Heart left ventricle (tissue), 16 donors: ENCODE measurements at regions not wholly inside any gene's neighbourhood (a gene's known extent, or its start where the extent isn't known, plus 50 kb on each side); places are given as distances from the start of the nearest gene placed in this dataset.

Experiments
- ATAC-seq, 4 donors: fragments of 200-7000 bp; cut with Tn5 transposase; one replicate each; pipeline ENCODE4 v1.9.1; 2020 to 2022; ENCODE audit warnings: moderate library complexity in 4 of 4, mild to moderate bottlenecking in 3 of 4, moderate number of reproducible peaks in 1 of 4
- DNase-seq, 5 donors: peaks; one replicate each; pipeline ENCODE4 v3.0.0-alpha.2; 2020
- H3K27ac ChIP-seq, 12 donors: fragments of 200-600 bp; sonication (generic) in 4 of 12; one replicate each; pipeline versions ENCODE4 v1.5.0 to v1.8.0; 2016 to 2022; ENCODE audit warnings: mild to moderate bottlenecking in 2 of 12
- H3K27me3 ChIP-seq, 9 donors: fragments of 200-600 bp; sonication (generic) in 2 of 9; one replicate each; pipeline versions ENCODE4 v1.5.1 to v1.8.0; 2016 to 2022; ENCODE audit warnings: mild to moderate bottlenecking in 3 of 9
- H3K36me3 ChIP-seq, 9 donors: fragments of 200-600 bp; sonication (generic) in 2 of 9; one replicate each; pipeline versions ENCODE4 v1.5.0 to v1.8.0; 2018 to 2022; ENCODE audit warnings: mild to moderate bottlenecking in 2 of 9
- H3K4me1 ChIP-seq, 12 donors: fragments of 200-600 bp; sonication (generic) in 4 of 12; one replicate each; pipeline versions ENCODE4 v1.5.0 to v1.8.0; 2016 to 2022; ENCODE audit warnings: mild to moderate bottlenecking in 3 of 12
- H3K4me3 ChIP-seq, 12 donors: fragments of 200-600 bp; sonication (generic) in 4 of 12; one replicate each; pipeline versions ENCODE4 v1.5.0 to v1.8.0; 2017 to 2022; ENCODE audit warnings: mild to moderate bottlenecking in 9 of 12, moderate library complexity in 4 of 12
- H3K9me3 ChIP-seq, 12 donors: fragments of 200-600 bp; sonication (generic) in 4 of 12; one replicate each; pipeline versions ENCODE4 v1.5.0 to v1.8.0; 2016 to 2022; ENCODE audit warnings: mild to moderate bottlenecking in 1 of 12
- CTCF ChIP-seq, 12 donors: fragments of 200-600 bp; sonication (generic) in 4 of 12; IDR thresholded peaks; one replicate each; pipeline versions ENCODE4 v1.5.0 to v1.8.0; 2018 to 2022; ENCODE audit warnings: antibody characterized with exemption in 12 of 12, mild to moderate bottlenecking in 5 of 12
- POLR2A ChIP-seq, 2 donors: fragments of 450-650 bp; IDR thresholded peaks; one replicate each; pipeline ENCODE4 v1.6.1; 2017; ENCODE audit warnings: antibody characterized with exemption in 2 of 2, mild to moderate bottlenecking in 2 of 2, moderate library complexity in 2 of 2
- WGBS, 4 donors: extraction: QIAGEN DNeasy Blood & Tissue Kit in 2 of 4; methylation state at CpG; one replicate each; pipeline versions ENCODE4 v1.1.5 to v1.1.7; 2013 to 2018; 5-methylcytosine and 5-hydroxymethylcytosine counted together
- intact Hi-C, 10 donors: fragments of 100-400 bp; cut with DNase I; formaldehyde crosslinking; loops; one replicate each; pipeline versions ENCODE4 v1.11.1 to v1.14.2; 2022
- donor health status: ischemic (EF 13 %, LVEDD 7.1; RV severe dilation, severe dysfunction).
- donor health status: healthy with polysubstance abuse.
- donor health status: DM: no; HTN: yes; CAD: no.
- donor health status: DM: no; HTN: no; CAD: no.
- donor health status: ischemic (EF 25% LVEDD 6.9; RV normal size, moderate dysfunction).
- donor health status: ischemic (EF 25% LVEDD 5.7; RV mildly dilated, moderate dysfunction).
- donor health status: healthy.
- donor health status: DM: yes; HTN: yes; CAD: no.
- donor health status: ischemic (EF 35%, LVEDD 5.7; RV mildly dilated, moderate dysfunction).
- donor health status: nonischemic (EF 11% LVEDD 7.7; RV severe dilation, severe dysfunction).
- donor health status: DM: yes; HTN: yes; CAD: no.
- donor health status: PGD.
- donor health status: ischemic (EF 29% LVEDD 5.4; RV normal size, mild dysfunction).
- donor health status: nonischemic (EF 23%, LVEDD 6.1; RV moderate dilation, normal function).

DNA sequence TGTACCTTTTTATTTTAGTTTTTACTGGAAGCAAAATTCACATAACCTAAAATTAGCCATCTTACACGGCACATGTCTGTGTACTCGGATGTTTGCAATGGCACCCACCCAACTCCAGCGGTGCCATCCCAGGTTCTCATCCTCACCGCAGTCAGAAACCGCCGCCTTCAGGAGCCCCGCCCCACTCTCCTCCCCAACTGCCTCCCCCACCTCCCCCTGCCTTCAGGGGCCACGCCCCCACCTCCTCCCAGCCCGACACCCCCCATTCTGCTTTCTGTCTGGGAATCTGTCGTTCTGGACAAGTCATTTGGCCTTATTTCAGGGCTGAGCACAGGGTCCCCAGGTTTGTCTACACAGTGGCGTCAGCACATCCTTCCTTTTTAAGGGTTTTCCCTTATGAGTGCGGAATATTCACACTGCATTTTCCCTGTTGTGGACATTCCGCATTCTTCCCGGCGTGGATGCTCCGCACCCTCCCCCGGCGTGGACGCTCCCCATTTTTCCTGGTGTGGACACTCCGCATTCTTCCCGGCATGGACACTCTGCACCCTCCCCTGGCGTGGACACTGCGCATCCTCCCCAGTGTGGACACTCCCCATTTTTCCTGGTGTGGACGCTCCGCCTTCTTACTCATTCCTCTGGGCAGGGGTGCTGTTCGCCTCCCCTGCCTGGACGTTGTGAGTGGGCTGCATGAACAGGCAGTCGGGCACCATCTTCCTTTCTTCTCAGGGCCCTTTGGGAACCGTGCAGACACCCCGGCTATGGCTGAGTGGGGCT, 135.4 kb upstream of the NKX1-1 start:
- peak overlapping the region in 2 of 12 donors; percentile 8 to 16 for H3K4me3 ChIP-seq
- intact Hi-C loops = loop anchor here in 1 of 10 donors (10.0 kb wide), 1 partner anchor 83 kb away; no protein-coding TSS in a partner anchor
- ATAC-seq (peak; percentile 34 to 75 (median 47)), DNase-seq (peak in 4 of 5 donors; percentile 25 to 65 (median 34))
- H3K36me3 ChIP-seq = no peaks in the 10 kb centered on the region
- H3K27me3 ChIP-seq = peaks cover 0 to 3% (median 0%) of the 10 kb centered on the region in 9 donors
- whole genome bisulfite sequencing, 4 donors = 55 to 61% (median 60%) methylated on average over 30 of the region's 30 CpGs
- no peak for TF ChIP-seq CTCF (IDR thresholded peaks at IDR 0.05)
- no peak for TF ChIP-seq POLR2A (IDR thresholded peaks at IDR 0.05)
- H3K4me1 ChIP-seq = peaks cover 0 to 15% (median 5%) of the 10 kb centered on the region in 12 donors
- H3K27ac ChIP-seq = peak overlapping the region in 5 of 12 donors; percentile 9 to 59 (median 24)
- H3K9me3 ChIP-seq = no peaks in the 10 kb centered on the region

- TF ChIP-seq CTCF (IDR thresholded peaks at IDR 0.05) (no peak), POLR2A (IDR thresholded peaks at IDR 0.05) (no peak)
- peaks cover 0 to 3% (median 0%) of the 10 kb centered on the region in 9 donors for H3K27me3 ChIP-seq
- no peaks in the 10 kb centered on the region for H3K9me3 ChIP-seq
- H3K36me3 ChIP-seq = no peaks in the 10 kb centered on the region
- no peak overlapping the region for H3K4me3 ChIP-seq
- WGBS, 4 donors = 56 to 63% (median 60%) methylated on average over 14 to 33 of the region's 33 CpGs
- DNase-seq (peak in 3 of 5 donors; percentile 20 to 58 (median 20)), ATAC-seq (peak in 2 of 4 donors; percentile 12 to 14)
- peak overlapping the region in 3 of 12 donors; percentile 6 to 55 (median 21) for H3K27ac ChIP-seq
- intact Hi-C loops = loop anchor here in 1 of 10 donors (10.0 kb wide), 1 partner anchor 84 kb away; no protein-coding TSS in a partner anchor
- peaks cover 0 to 15% (median 5%) of the 10 kb centered on the region in 12 donors for H3K4me1 ChIP-seq
Observed at GRCh38 chr4:1540601-1541375, 134.5 kb upstream of the NKX1-1 start.

- DNase-seq (peak in 3 of 5 donors; percentile 12 to 36 (median 13)), ATAC-seq (no peak)
- Histone ChIP-seq H3K27me3 (peaks cover 0 to 3% (median 0%) of the 10 kb centered on the region in 9 donors), H3K4me1 (peaks cover 0 to 15% (median 5%) of the 10 kb centered on the region in 12 donors), H3K9me3 (no peaks in the 10 kb centered on the region), H3K27ac (no peak overlapping the region), H3K36me3 (no peaks in the 10 kb centered on the region), H3K4me3 (no peak overlapping the region)
- TF ChIP-seq CTCF (IDR thresholded peaks at IDR 0.05) = no peak
- no peak for TF ChIP-seq POLR2A (IDR thresholded peaks at IDR 0.05)
- intact Hi-C loops = loop anchor here in 1 of 10 donors (10.0 kb wide), 1 partner anchor 85 kb away; no protein-coding TSS in a partner anchor
- 79 to 86% (median 81%) methylated on average over 31 to 45 of the region's 45 CpGs for WGBS, 4 donors
Observed at GRCh38 chr4:1539859-1540600, 133.8 kb upstream of the NKX1-1 start.
